ENCODE measurements at regions not wholly inside any gene's neighbourhood (a gene's known extent, or its start where the extent isn't known, plus 50 kb on each side); places are given as distances from the start of the nearest gene placed in this dataset.

DNA sequence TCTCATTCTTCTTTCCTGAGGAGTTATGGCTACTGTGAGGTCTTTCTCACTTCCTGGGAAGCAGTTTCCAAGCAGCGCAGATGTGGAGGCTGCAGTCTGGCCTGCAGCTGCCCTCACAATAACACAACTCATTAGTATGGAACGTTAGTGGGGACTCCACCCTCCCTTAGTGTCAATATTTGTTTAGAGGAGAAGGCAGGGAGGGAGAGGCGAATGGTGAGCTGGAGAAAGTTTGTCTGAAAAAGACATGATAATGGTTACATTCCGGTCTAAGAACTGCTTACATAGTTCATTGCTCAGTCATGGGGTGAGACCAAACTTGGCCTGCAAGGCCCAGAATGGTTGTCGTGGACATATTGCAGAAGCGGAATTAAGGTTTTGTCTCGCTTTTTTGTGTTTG, 170.2 kb downstream of the HS3ST3B1 start (continued):
- TF ChIP-seq, protein P1, sequence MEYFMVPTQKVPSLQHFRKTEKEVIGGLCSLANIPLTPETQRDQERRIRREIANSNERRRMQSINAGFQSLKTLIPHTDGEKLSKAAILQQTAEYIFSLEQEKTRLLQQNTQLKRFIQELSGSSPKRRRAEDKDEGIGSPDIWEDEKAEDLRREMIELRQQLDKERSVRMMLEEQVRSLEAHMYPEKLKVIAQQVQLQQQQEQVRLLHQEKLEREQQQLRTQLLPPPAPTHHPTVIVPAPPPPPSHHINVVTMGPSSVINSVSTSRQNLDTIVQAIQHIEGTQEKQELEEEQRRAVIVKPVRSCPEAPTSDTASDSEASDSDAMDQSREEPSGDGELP (IDR thresholded peaks at IDR 0.05; ENCODE audit: borderline replicate concordance, low read depth), result peak; percentile 33; the same call in 1 of the 2 replicates
- TF ChIP-seq, protein P2, sequence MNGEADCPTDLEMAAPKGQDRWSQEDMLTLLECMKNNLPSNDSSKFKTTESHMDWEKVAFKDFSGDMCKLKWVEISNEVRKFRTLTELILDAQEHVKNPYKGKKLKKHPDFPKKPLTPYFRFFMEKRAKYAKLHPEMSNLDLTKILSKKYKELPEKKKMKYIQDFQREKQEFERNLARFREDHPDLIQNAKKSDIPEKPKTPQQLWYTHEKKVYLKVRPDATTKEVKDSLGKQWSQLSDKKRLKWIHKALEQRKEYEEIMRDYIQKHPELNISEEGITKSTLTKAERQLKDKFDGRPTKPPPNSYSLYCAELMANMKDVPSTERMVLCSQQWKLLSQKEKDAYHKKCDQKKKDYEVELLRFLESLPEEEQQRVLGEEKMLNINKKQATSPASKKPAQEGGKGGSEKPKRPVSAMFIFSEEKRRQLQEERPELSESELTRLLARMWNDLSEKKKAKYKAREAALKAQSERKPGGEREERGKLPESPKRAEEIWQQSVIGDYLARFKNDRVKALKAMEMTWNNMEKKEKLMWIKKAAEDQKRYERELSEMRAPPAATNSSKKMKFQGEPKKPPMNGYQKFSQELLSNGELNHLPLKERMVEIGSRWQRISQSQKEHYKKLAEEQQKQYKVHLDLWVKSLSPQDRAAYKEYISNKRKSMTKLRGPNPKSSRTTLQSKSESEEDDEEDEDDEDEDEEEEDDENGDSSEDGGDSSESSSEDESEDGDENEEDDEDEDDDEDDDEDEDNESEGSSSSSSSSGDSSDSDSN (CRISPR knock-in tag; IDR thresholded peaks at IDR 0.05), result no peak
- 0 out of 2 replicates have a peak, but pooled peaks have one; percentile 32 for TF ChIP-seq JUN (CRISPR knock-in tag; IDR thresholded peaks at IDR 0.05)
- TF ChIP-seq, protein P3, sequence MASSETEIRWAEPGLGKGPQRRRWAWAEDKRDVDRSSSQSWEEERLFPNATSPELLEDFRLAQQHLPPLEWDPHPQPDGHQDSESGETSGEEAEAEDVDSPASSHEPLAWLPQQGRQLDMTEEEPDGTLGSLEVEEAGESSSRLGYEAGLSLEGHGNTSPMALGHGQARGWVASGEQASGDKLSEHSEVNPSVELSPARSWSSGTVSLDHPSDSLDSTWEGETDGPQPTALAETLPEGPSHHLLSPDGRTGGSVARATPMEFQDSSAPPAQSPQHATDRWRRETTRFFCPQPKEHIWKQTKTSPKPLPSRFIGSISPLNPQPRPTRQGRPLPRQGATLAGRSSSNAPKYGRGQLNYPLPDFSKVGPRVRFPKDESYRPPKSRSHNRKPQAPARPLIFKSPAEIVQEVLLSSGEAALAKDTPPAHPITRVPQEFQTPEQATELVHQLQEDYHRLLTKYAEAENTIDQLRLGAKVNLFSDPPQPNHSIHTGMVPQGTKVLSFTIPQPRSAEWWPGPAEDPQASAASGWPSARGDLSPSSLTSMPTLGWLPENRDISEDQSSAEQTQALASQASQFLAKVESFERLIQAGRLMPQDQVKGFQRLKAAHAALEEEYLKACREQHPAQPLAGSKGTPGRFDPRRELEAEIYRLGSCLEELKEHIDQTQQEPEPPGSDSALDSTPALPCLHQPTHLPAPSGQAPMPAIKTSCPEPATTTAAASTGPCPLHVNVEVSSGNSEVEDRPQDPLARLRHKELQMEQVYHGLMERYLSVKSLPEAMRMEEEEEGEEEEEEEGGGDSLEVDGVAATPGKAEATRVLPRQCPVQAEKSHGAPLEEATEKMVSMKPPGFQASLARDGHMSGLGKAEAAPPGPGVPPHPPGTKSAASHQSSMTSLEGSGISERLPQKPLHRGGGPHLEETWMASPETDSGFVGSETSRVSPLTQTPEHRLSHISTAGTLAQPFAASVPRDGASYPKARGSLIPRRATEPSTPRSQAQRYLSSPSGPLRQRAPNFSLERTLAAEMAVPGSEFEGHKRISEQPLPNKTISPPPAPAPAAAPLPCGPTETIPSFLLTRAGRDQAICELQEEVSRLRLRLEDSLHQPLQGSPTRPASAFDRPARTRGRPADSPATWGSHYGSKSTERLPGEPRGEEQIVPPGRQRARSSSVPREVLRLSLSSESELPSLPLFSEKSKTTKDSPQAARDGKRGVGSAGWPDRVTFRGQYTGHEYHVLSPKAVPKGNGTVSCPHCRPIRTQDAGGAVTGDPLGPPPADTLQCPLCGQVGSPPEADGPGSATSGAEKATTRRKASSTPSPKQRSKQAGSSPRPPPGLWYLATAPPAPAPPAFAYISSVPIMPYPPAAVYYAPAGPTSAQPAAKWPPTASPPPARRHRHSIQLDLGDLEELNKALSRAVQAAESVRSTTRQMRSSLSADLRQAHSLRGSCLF (CRISPR knock-in tag; IDR thresholded peaks at IDR 0.05; ENCODE audit: borderline replicate concordance), result no peak
- TF ChIP-seq BRD4 (CRISPR knock-in tag; IDR thresholded peaks at IDR 0.05), result no peak
- no peak for TF ChIP-seq SNAI1 (CRISPR knock-in tag; IDR thresholded peaks at IDR 0.05; ENCODE audit: borderline replicate concordance)
- no peak for TF ChIP-seq ZNF510 (CRISPR knock-in tag; IDR thresholded peaks at IDR 0.05; ENCODE audit: low read depth)
- no peak for TF ChIP-seq ZNF737 (CRISPR knock-in tag; IDR thresholded peaks at IDR 0.05; ENCODE audit: borderline replicate concordance)
- no peak for TF ChIP-seq ZBTB20 (CRISPR knock-in tag; IDR thresholded peaks at IDR 0.05; ENCODE audit: borderline replicate concordance, low read depth)
- TF ChIP-seq, protein P4, sequence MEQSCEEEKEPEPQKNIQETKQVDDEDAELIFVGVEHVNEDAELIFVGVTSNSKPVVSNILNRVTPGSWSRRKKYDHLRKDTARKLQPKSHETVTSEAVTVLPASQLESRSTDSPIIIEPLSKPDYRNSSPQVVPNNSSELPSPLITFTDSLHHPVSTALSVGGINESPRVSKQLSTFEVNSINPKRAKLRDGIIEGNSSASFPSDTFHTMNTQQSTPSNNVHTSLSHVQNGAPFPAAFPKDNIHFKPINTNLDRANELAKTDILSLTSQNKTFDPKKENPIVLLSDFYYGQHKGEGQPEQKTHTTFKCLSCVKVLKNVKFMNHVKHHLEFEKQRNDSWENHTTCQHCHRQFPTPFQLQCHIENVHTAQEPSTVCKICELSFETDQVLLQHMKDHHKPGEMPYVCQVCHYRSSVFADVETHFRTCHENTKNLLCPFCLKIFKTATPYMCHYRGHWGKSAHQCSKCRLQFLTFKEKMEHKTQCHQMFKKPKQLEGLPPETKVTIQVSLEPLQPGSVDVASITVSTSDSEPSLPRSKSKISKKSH (CRISPR knock-in tag; IDR thresholded peaks at IDR 0.05; ENCODE audit: borderline replicate concordance), result no peak
- TF ChIP-seq, protein P5, sequence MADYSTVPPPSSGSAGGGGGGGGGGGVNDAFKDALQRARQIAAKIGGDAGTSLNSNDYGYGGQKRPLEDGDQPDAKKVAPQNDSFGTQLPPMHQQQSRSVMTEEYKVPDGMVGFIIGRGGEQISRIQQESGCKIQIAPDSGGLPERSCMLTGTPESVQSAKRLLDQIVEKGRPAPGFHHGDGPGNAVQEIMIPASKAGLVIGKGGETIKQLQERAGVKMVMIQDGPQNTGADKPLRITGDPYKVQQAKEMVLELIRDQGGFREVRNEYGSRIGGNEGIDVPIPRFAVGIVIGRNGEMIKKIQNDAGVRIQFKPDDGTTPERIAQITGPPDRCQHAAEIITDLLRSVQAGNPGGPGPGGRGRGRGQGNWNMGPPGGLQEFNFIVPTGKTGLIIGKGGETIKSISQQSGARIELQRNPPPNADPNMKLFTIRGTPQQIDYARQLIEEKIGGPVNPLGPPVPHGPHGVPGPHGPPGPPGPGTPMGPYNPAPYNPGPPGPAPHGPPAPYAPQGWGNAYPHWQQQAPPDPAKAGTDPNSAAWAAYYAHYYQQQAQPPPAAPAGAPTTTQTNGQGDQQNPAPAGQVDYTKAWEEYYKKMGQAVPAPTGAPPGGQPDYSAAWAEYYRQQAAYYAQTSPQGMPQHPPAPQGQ (CRISPR knock-in tag; IDR thresholded peaks at IDR 0.05; ENCODE audit: borderline replicate concordance), result no peak
- TF ChIP-seq, protein P6, sequence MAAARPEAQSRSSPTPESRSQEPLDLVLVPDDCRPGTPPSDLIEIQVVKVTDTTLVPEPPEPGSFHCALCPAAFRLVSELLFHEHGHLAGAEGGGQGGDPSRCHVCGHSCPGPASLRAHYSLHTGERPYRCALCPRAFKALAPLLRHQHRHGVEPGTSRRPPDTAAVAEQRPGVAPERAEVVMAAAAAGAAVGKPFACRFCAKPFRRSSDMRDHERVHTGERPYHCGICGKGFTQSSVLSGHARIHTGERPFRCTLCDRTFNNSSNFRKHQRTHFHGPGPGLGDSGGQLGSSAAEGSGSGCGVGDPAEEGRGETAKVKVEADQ (CRISPR knock-in tag; IDR thresholded peaks at IDR 0.05; ENCODE audit: borderline replicate concordance), result no peak
- TF ChIP-seq, protein P7, sequence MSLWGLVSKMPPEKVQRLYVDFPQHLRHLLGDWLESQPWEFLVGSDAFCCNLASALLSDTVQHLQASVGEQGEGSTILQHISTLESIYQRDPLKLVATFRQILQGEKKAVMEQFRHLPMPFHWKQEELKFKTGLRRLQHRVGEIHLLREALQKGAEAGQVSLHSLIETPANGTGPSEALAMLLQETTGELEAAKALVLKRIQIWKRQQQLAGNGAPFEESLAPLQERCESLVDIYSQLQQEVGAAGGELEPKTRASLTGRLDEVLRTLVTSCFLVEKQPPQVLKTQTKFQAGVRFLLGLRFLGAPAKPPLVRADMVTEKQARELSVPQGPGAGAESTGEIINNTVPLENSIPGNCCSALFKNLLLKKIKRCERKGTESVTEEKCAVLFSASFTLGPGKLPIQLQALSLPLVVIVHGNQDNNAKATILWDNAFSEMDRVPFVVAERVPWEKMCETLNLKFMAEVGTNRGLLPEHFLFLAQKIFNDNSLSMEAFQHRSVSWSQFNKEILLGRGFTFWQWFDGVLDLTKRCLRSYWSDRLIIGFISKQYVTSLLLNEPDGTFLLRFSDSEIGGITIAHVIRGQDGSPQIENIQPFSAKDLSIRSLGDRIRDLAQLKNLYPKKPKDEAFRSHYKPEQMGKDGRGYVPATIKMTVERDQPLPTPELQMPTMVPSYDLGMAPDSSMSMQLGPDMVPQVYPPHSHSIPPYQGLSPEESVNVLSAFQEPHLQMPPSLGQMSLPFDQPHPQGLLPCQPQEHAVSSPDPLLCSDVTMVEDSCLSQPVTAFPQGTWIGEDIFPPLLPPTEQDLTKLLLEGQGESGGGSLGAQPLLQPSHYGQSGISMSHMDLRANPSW (CRISPR knock-in tag; IDR thresholded peaks at IDR 0.05; ENCODE audit: borderline replicate concordance), result no peak

Data from HepG2 (cell line).